Stomach (tissue), 8 donors: ENCODE measurements at regions not wholly inside any gene's neighbourhood (a gene's known extent, or its start where the extent isn't known, plus 50 kb on each side); places are given as distances from the start of the nearest gene placed in this dataset.

ENCODE experiments used
- DNase-seq, 2 donors: peaks; one replicate each; pipeline versions ENCODE4 v3.0.0 to v3.0.0-alpha.2; 2013 to 2019
- H3K27ac ChIP-seq, 5 donors: fragments of 200-600 bp in 4 of 5; sonication (generic) in 4 of 5; one replicate each; pipeline ENCODE4 v1.5.1; 2013 to 2019; ENCODE audit warnings: mild to moderate bottlenecking in 1 of 5, moderate library complexity in 1 of 5
- H3K27me3 ChIP-seq, 3 donors: fragments of 200-600 bp; sonication (generic); one replicate each; pipeline ENCODE4 v1.5.1; 2017 to 2019; ENCODE audit warnings: mixed run types in 1 of 3
- H3K36me3 ChIP-seq, 4 donors: fragments of 200-600 bp; sonication (generic); 1 replicate in 3 of 4; 2 replicates in 1 of 4; pipeline ENCODE4 v1.5.1; 2016 to 2019
- H3K4me1 ChIP-seq, 4 donors: fragments of 200-600 bp; sonication (generic); one replicate each; pipeline ENCODE4 v1.5.1; 2016 to 2019
- H3K4me3 ChIP-seq, 4 donors: fragments of 200-600 bp; sonication (generic) in 3 of 4; one replicate each; pipeline ENCODE4 v1.5.1; 2016 to 2019; ENCODE audit warnings: mild to moderate bottlenecking in 1 of 4
- H3K9me3 ChIP-seq, 4 donors: fragments of 200-600 bp; sonication (generic); one replicate each; pipeline ENCODE4 v1.5.1; 2016 to 2019
- EP300 ChIP-seq: sonication (generic); formaldehyde crosslinking; IDR thresholded peaks from one replicate; pipeline ENCODE4 v1.6.1; 2017; ENCODE audit warnings: antibody characterized with exemption
- POLR2A ChIP-seq, 4 donors: fragments of 450-650 bp; IDR thresholded peaks; one replicate each; pipeline ENCODE4 v1.6.1; 2016; ENCODE audit warnings: antibody characterized with exemption in 4 of 4, control low read depth in 2 of 4, mild to moderate bottlenecking in 1 of 4, moderate library complexity in 1 of 4
- POLR2AphosphoS5 ChIP-seq, 3 donors: sonication (generic); formaldehyde crosslinking; IDR thresholded peaks; one replicate each; pipeline ENCODE4 v1.6.1; 2016; ENCODE audit warnings: antibody characterized with exemption in 3 of 3
- WGBS, 5 donors: extraction: QIAGEN DNeasy Blood & Tissue Kit in 3 of 5; methylation state at CpG; one replicate each; pipeline versions ENCODE4 v1.1.5 to v1.1.7; 2013 to 2018; 5-methylcytosine and 5-hydroxymethylcytosine counted together
- intact Hi-C: fragments of 100-400 bp; cut with DNase I; formaldehyde crosslinking; loops from one replicate; pipeline ENCODE4 v1.15.1; 2023; ENCODE audit warnings: low total_unique reads
- TF ChIP-seq, protein P1 (sequence below), 7 experiments: fragments of 450-650 bp in 4 of 7; fragments of 200-600 bp in 3 of 7; sonication (generic) in 3 of 7; IDR thresholded peaks; one replicate each; pipeline ENCODE4 v1.5.1; 2016 to 2019; ENCODE audit warnings: antibody characterized with exemption in 7 of 7, control low read depth in 2 of 7, mild to moderate bottlenecking in 1 of 7
- donor health status: healthy with polysubstance abuse.
- donor health status: Bipolar disorder and iron deficiency.
- donor health status: healthy.

- Histone ChIP-seq H3K36me3 (no peaks in the 10 kb centered on the region), H3K4me3 (no peak overlapping the region), H3K27ac (no peak overlapping the region), H3K9me3 (no peaks in the 10 kb centered on the region), H3K27me3 (no peaks in the 10 kb centered on the region), H3K4me1 (no peaks in the 10 kb centered on the region)
- TF ChIP-seq EP300 (no peak), POLR2AphosphoS5 (IDR thresholded peaks at IDR 0.05) (no peak), POLR2A (IDR thresholded peaks at IDR 0.05) (no peak)
- TF ChIP-seq, protein P1, sequence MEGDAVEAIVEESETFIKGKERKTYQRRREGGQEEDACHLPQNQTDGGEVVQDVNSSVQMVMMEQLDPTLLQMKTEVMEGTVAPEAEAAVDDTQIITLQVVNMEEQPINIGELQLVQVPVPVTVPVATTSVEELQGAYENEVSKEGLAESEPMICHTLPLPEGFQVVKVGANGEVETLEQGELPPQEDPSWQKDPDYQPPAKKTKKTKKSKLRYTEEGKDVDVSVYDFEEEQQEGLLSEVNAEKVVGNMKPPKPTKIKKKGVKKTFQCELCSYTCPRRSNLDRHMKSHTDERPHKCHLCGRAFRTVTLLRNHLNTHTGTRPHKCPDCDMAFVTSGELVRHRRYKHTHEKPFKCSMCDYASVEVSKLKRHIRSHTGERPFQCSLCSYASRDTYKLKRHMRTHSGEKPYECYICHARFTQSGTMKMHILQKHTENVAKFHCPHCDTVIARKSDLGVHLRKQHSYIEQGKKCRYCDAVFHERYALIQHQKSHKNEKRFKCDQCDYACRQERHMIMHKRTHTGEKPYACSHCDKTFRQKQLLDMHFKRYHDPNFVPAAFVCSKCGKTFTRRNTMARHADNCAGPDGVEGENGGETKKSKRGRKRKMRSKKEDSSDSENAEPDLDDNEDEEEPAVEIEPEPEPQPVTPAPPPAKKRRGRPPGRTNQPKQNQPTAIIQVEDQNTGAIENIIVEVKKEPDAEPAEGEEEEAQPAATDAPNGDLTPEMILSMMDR (IDR thresholded peaks at IDR 0.05), result no peak
- no peak for DNase-seq
- WGBS, 5 donors, result 70 to 90% (median 74%) methylated on average over 3 of the region's 3 CpGs
- intact Hi-C loops, result no loop called here
These were observed 381.0 kb upstream of the BOD1L1 start for GRCh38 chr4:14008494-14008893.

DNA sequence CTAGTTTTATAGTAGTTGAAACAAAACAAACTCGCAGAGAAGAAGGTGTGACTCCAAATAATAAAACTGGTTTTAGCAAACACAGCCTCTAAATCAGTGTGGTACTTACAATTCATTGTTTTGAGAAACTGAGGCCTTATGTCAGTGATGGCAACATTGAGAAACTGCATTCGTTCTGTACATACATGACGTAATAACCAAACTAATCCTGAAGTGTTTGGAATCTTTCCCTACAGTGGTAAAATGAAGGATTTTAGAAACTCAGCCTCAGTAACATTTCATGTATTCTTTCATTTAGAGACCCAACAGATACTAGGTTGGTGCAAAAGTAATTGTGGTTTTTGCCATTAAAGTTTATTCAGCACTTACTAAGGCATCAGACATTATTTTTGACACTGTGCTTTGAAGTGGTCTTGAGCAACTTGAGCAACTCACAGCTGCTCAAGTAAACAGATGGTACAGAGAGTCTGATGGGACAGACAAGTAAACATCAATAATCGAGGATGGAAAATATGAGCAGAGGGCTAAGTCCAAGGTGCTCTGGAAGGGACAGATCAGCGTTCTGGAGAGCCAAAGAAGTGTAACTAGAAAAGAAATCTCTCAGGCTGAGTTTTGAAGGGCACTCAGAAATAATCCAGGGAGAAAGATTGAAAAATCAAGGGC lies 390.8 kb upstream of the BOD1L1 start:
- Histone ChIP-seq H3K27me3 (no peaks in the 10 kb centered on the region), H3K36me3 (no peaks in the 10 kb centered on the region), H3K4me3 (no peak overlapping the region), H3K27ac (no peak overlapping the region), H3K9me3 (peaks cover 0 to 15% (median 13%) of the 10 kb centered on the region in 4 donors), H3K4me1 (no peaks in the 10 kb centered on the region)
- intact Hi-C loops, result no loop called here
- TF ChIP-seq POLR2A (IDR thresholded peaks at IDR 0.05) (no peak), EP300 (no peak), POLR2AphosphoS5 (IDR thresholded peaks at IDR 0.05) (no peak)
- TF ChIP-seq, protein P1 (IDR thresholded peaks at IDR 0.05), result no peak
- WGBS, 5 donors, result 70 to 84% (median 80%) methylated on average over 5 of the region's 5 CpGs
- DNase-seq, result no peak

- Histone ChIP-seq H3K9me3 (no peaks in the 10 kb centered on the region), H3K27ac (no peak overlapping the region), H3K27me3 (no peaks in the 10 kb centered on the region), H3K4me3 (no peak overlapping the region), H3K36me3 (no peaks in the 10 kb centered on the region), H3K4me1 (no peaks in the 10 kb centered on the region)
- intact Hi-C loops, result no loop called here
- 50 to 77% (median 65%) methylated on average over 1 of the region's 1 CpG for WGBS, 5 donors
- no peak for DNase-seq
- TF ChIP-seq EP300 (no peak), POLR2A (IDR thresholded peaks at IDR 0.05) (no peak), POLR2AphosphoS5 (IDR thresholded peaks at IDR 0.05) (no peak)
- TF ChIP-seq, protein P1 (IDR thresholded peaks at IDR 0.05), result no peak
These were observed 394.9 kb upstream of the BOD1L1 start for GRCh38 chr4:14022456-14022855.

DNA sequence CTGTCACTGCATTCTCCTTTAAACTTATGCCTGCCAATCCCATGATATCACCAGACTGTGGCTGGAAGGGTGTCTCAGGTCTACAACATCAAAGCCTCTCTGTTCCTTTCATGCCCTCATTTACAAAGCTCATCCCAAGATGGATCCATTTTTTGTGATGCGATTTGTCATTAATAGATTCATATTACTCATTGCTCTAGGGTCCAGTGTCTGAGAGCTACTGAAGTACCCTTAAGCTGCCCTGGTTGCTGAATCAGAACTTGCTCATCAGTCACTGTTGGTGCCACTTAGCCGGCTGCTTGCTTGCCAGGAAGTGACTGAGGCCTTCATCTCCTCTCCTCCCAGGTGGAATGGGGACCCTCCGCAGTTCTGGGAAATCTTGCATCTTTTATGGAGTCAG lies 395.5 kb upstream of the BOD1L1 start:
- no peak overlapping the region for H3K4me3 ChIP-seq
- DNase-seq, result no peak
- H3K9me3 ChIP-seq, result no peaks in the 10 kb centered on the region
- no peak for TF ChIP-seq POLR2AphosphoS5 (IDR thresholded peaks at IDR 0.05)
- TF ChIP-seq POLR2A (IDR thresholded peaks at IDR 0.05), result no peak
- no peak for TF ChIP-seq EP300
- TF ChIP-seq, protein P1 (IDR thresholded peaks at IDR 0.05), result no peak
- no peaks in the 10 kb centered on the region for H3K36me3 ChIP-seq
- H3K27me3 ChIP-seq, result no peaks in the 10 kb centered on the region
- H3K27ac ChIP-seq, result no peak overlapping the region
- intact Hi-C loops, result no loop called here
- 86 to 96% (median 92%) methylated on average over 3 of the region's 3 CpGs for WGBS, 5 donors
- no peaks in the 10 kb centered on the region for H3K4me1 ChIP-seq
